ENCODE measurements at regions not wholly inside any gene's neighbourhood (a gene's known extent, or its start where the extent isn't known, plus 50 kb on each side); places are given as distances from the start of the nearest gene placed in this dataset.
"Not testable (repeated sequence)": the region's sequence is repeated elsewhere in the genome, so short reads cannot be mapped to it uniquely, and the experiment has no call there.

DNA sequence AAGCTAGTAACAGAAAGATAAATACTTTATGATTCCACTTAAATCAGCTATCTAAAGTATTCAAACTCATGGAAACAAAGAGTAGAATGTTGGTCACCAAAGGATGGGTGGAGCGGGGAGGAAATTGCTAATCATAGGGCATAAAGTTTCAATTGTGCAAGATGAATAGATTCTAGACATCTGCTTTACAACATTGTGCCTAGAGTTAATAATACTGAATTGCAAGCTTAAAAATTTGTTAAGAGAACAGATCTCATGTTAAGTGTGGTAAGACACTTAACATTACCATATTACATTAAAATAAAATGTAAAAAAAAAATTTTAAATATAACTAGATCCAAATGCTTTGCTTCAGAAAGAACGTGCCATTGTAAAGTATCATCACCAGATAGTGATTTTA, 411.1 kb upstream of the MBL2 start:
- no peak for DNase-seq

GRCh38 chr10:53177468-53177867, 404.9 kb upstream of the MBL2 start:
- no peak for DNase-seq

DNA sequence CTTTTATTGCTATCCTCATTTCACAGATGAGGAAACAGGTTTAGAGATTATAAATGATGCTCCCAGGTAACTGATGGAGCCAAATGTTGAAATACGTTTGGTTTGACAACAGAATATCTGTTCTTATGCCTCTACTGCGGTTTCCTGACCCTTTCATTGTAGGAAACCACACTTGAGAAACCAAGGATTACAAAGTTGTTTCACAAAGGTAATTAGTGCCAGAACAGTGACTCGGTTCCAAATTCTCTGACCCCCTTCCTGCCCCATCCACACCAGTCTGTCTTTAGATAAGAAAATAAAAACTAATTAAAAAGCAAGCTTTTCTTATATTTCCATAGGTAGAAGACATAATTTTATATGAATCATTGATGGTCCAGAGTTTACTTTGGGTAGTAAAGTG, 393.7 kb upstream of the MBL2 start:
- DNase-seq, result no peak

- no peak for DNase-seq
Observed at GRCh38 chr10:53162856-53163255, 390.3 kb upstream of the MBL2 start.

DNA sequence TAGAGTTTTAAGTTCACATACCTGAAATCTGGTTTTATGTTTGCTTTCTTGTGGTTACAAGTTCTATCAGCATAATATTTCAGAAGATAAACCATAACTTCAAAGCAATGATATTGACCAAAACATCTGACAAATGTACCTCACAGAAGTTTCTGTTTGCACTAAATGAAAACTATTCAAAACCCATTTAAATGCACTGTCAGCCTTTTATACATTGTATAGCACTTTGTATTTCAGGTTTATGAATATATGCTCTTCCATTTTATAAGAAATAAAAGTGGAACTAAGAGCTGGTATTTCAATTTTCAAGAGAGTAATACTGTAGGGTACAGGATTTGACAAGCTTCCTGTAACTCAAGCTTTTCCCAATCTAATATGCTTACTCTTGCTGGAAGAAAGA, 388.6 kb upstream of the MBL2 start:
- no peak for DNase-seq

- DNase-seq, result not testable (repeated sequence)
Observed at GRCh38 chr10:53155674-53156073, 383.1 kb upstream of the MBL2 start.

GRCh38 chr10:53153831-53154230, 381.2 kb upstream of the MBL2 start:
- DNase-seq, result no peak

DNA sequence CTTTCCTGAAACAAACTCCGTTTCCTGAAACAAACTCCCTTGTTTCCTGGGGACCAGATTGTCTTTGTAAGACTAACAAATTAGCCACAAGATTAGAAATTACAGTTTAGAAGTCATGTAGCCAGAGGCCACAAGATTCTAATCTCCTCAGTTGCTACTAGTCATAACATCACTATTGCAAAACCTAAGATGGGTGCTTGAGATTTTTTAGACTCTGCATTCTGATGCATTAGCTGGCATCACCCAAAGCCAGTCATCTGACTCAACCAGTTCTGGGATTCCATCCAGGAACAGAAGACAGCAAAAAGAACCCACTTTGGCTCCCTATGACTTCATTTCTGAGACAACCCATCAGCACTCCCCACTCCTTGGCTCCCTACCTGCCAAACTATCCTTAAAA, 367.9 kb upstream of the MBL2 start:
- no peak for DNase-seq

DNA sequence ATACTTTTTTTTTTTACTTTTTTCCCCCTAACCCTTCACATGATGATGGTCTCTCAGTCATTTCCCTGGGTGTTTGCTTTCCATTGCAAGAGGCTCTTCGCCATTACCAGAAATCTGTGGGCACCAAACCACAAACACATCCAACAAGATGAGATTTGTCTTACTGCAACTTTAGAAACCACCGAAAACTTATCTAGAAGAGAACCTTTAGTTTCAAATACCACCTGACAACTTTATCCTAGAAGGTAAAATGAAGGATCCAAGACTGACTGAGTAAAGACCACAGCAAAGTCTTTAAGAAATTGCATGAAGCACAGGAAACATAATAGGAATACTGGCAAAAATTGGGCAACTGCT, 363.3 kb upstream of the MBL2 start:
- no peak for DNase-seq

DNA sequence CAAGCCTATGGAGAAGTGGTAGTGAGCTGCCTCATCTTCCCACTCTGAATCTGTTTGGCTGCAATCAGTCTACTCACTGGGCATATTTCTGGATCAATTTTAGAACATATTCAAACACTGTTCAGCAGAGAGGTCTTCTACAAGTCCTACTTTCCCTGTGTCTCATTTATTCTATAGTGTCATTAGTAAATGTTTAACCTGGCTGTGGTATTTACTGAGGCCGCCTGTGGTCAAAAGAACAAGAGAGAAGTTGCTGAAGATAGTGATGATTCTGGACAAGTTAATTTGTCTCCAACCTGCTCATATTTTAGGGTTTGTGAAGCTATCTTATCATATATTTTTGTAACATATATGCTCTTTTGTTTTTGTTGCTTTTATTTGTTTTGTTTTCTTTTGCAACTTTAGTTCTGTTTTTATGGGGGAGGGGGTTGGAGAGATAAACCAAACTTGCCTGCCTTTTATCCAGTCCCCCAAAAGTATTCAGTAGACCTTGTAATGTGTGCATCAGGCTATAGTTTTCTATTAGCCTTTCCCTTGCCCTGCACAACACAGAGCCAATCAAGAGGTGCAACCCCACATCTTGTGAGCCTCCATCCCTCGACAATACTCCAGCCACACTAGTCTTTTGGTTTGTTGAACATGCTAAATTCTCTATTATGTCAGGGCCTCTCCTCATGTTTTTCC, 362.8 kb upstream of the MBL2 start:
- DNase-seq, result no peak

GRCh38 chr10:53134050-53134449, 361.5 kb upstream of the MBL2 start:
- no peak for DNase-seq

- DNase-seq, result no peak
Observed at GRCh38 chr10:53130337-53130736, 357.8 kb upstream of the MBL2 start.

- no peak for DNase-seq
Observed at GRCh38 chr10:53127686-53128085, 355.1 kb upstream of the MBL2 start.

DNA sequence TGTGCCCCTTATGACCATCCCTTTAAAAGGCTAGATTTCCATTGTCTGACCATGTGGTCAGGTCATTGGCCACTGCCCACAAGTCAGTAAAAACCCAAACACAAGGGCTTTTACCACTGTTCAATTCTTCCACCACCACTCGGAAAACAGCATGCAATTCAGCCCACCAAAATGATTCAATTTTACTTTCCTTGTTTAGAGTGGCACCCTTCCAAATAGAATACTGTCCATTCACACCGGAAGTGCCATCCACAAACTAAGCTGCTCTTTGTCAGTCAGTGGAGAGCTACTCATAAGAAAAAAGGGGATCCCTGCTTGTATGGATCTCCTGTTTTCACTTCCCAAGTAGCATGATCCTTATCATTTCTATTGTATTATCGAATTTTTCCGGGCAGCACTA, 350.7 kb upstream of the MBL2 start:
- DNase-seq, result no peak

DNA sequence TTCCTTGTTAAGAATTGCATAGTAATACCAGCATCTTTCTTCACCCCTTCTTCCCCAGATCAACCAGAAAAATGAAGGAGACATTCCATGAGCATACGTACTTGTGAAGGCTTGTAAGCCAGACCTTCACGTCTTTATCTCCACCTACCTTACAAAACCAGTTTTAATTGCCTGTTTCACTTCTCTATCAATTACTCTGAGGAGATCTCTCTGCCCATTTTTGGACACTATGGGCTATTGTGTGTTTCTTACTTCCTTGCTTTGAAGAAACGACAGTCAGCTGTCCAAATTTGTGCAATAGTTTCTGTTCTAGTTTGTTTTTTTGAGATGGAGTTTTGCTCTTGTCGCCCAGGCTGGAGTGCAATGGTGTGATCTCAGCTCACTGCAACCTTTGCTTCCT, 349.7 kb upstream of the MBL2 start:
- DNase-seq, result peak in 1 of 51 donors; percentile 1

DNA sequence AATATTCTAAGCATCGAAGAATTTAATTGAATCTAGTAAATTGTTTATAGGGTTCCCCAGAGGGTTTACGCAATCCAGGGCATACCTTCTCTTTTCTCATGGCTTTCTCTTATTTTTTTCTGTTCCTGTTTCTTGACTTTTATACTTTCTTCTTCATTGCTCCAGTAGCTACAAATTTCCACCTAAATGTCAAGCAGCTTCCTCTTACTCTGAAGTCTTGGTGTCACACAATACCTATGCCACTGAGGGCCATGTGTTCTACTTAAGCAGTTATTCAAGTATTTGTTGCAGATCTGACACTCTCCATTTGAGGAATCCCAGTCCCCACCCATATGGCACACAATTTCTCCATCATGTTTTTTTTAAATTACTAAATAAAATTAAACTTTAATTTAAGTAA, 343.1 kb upstream of the MBL2 start:
- DNase-seq, result no peak

- no peak for DNase-seq
Observed at GRCh38 chr10:53111529-53111928, 338.9 kb upstream of the MBL2 start.

- DNase-seq, result no peak
Observed at GRCh38 chr10:53109320-53109719, 336.7 kb upstream of the MBL2 start.

DNA sequence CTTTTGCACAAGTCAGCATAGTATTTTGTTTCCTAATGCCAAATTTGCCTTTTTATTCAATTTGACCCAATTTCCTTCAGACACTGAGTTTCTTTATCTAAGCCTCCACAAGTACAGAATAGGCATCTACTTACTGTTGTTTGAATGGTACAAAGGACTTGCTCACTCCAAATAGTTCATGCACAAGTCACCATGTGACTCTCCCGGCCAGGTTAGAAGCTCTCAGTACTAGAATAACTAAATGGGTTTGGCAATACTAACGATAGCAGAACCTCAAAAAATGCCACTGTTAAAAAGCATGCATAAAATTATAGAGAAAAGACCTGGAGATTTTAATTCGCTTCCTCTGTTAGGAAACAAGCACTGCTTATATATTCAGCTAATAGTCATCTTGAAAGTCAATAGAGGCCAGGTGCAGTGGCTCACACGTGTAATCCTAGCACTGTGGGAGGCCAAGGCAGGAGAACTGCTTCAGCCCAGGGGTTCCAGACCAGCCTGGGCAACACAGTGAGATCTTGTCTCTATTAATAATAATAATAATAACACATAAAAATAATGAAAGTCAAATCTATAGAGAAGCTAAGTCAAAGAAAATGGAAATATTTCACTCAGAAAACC, 335.8 kb upstream of the MBL2 start:
- no peak for DNase-seq

DNA sequence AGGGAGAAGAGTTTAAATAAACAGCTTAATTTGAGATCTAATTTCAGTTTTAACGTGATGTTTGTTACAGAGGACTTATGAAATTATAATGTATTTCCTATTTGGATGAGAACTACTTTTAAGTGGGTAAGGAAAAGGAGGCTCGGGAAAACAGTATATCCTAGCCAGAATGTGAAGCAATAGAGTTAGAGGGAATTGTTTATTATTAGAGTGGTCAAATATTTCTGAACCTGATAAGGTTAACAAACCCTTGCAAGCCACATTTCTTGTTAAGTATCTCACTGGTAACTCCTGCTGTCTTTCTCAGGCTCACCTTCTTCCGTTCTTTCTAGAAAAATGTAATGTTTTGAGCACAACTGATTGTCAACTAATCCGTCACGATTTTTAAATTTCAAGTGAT, 335.1 kb upstream of the MBL2 start:
- DNase-seq, result no peak

DNA sequence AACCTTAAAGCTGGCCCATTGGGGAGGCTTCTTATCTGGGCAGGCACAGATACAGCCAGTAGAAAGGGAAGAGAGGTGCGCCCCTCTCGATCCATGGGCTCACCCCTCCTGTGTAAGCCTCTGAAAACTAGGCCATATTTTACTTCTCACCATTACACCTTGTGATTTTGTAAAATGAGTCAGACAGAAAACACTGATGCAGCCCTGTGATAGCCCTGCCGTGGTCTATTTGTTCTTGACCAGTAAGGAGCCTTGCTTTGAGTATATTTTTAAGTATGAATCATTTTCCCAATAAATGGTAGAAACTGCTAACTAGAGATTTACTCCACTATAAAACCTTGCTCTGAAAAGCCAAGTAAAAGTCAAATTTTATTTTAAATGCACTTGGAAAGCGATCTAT, 329.8 kb upstream of the MBL2 start:
- DNase-seq, result no peak

DNA sequence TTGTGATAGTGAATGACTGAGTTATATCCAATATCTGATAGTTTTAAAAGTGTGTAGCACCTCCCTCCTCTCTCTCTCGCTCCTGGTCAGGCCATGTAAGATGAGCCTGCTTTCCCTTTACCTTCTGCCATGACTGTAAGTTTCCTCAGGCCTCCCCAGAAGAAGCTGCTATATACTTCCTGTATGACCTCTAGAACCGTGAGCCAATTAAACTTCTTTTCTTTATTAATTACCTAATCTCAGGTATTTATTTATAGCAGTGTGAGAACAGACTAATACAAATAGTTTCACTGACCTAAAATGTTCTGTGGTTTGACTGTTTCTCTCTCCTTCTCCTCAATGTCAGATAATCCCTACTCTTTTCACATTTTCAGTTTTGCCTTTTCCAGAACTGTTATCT, 321.3 kb upstream of the MBL2 start:
- no peak for DNase-seq

- DNase-seq, result no peak
Observed at GRCh38 chr10:53091574-53091973, 319.0 kb upstream of the MBL2 start.

DNA sequence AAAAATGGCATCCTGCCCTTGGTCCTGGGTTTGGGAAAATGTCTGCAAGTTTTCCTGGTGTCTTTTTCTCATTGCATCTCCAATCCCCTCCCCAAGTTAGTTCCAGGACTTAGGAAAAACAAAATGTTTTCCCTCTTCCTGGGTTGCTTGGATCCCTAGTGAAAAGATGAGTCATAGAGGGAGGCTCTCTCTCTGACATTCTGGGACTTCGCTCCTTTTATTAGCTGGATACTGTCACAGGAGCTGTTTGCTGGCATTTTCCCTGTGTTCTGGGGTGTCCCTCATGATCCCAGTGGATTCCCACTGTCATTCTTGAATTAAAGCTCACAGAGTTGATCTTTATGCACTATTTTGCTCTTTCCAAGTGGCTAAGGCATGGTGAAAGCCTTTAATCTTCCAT, 316.4 kb upstream of the MBL2 start:
- no peak for DNase-seq
